ENCODE measurements at regions not wholly inside any gene's neighbourhood (a gene's known extent, or its start where the extent isn't known, plus 50 kb on each side); places are given as distances from the start of the nearest gene placed in this dataset.
"Not testable (repeated sequence)": the region's sequence is repeated elsewhere in the genome, so short reads cannot be mapped to it uniquely, and the experiment has no call there.

GRCh38 chrX:40406330-40406859, 174.4 kb upstream of the ATP6AP2 start:
- no peak for DNase-seq

- DNase-seq: no peak
Observed at GRCh38 chrX:40405399-40405798, 175.4 kb upstream of the ATP6AP2 start.

- no peak for DNase-seq
Observed at GRCh38 chrX:40403757-40404156, 177.0 kb upstream of the ATP6AP2 start.

- DNase-seq: no peak
Observed at GRCh38 chrX:40402831-40403533, 177.8 kb upstream of the ATP6AP2 start.

GRCh38 chrX:40395102-40395501, 185.7 kb upstream of the ATP6AP2 start:
- no peak for DNase-seq

- DNase-seq: no peak
Observed at GRCh38 chrX:40394302-40394701, 186.5 kb upstream of the ATP6AP2 start.

- DNase-seq: no peak
Observed at GRCh38 chrX:40392599-40392998, 188.2 kb upstream of the ATP6AP2 start.

GRCh38 chrX:40391662-40392061, 189.1 kb upstream of the ATP6AP2 start:
- no peak for DNase-seq

GRCh38 chrX:40389555-40389954, 191.2 kb upstream of the ATP6AP2 start:
- no peak for DNase-seq

GRCh38 chrX:40388441-40388840, 192.3 kb upstream of the ATP6AP2 start:
- no peak for DNase-seq

- not testable (repeated sequence) for DNase-seq
Observed at GRCh38 chrX:40387869-40388268, 192.9 kb upstream of the ATP6AP2 start.

- DNase-seq: not testable (repeated sequence)
Observed at GRCh38 chrX:40387311-40387710, 193.5 kb upstream of the ATP6AP2 start.

GRCh38 chrX:40385682-40386081, 195.1 kb upstream of the ATP6AP2 start:
- no peak for DNase-seq

- no peak for DNase-seq
Observed at GRCh38 chrX:40385256-40385655, 195.5 kb upstream of the ATP6AP2 start.

GRCh38 chrX:40383969-40384368, 196.8 kb upstream of the ATP6AP2 start:
- DNase-seq: no peak

GRCh38 chrX:40383360-40383759, 197.4 kb upstream of the ATP6AP2 start:
- no peak for DNase-seq

GRCh38 chrX:40380655-40381488, 199.9 kb upstream of the ATP6AP2 start:
- no peak for DNase-seq

GRCh38 chrX:40377684-40378083, 203.1 kb upstream of the ATP6AP2 start:
- DNase-seq: no peak

GRCh38 chrX:40374486-40374885, 206.3 kb upstream of the ATP6AP2 start:
- no peak for DNase-seq

GRCh38 chrX:40373641-40374040, 207.1 kb upstream of the ATP6AP2 start:
- DNase-seq: no peak

- no peak for DNase-seq
Observed at GRCh38 chrX:40373025-40373424, 207.7 kb upstream of the ATP6AP2 start.

- DNase-seq: no peak
Observed at GRCh38 chrX:40371376-40371775, 209.4 kb upstream of the ATP6AP2 start.

GRCh38 chrX:40368611-40369061, 212.1 kb upstream of the ATP6AP2 start:
- no peak for DNase-seq

- DNase-seq: no peak
Observed at GRCh38 chrX:40366661-40367060, 214.1 kb upstream of the ATP6AP2 start.

Measured in activated naive CD4-positive, alpha-beta T cell treated with Interleukin-2 at 50 U/mL for 16 hours (primary cell).